DND-41 (cell line): ENCODE measurements at regions not wholly inside any gene's neighbourhood (a gene's known extent, or its start where the extent isn't known, plus 50 kb on each side); places are given as distances from the start of the nearest gene placed in this dataset.

Source experiments
- EZH2 ChIP-seq: IDR thresholded peaks from 3 replicates; pipeline ENCODE4 v1.6.1; 2012; ENCODE audit warnings: borderline replicate concordance, low read depth, mild to moderate bottlenecking, moderate library complexity, low read length, inconsistent platforms; ENCODE audit not compliant: severe bottlenecking
- TF ChIP-seq, protein P1 (sequence below): IDR thresholded peaks from 2 replicates; pipeline ENCODE4 v1.5.1; 2012; ENCODE audit warnings: borderline replicate concordance, low read length, moderate library complexity, mild to moderate bottlenecking; ENCODE audit not compliant: poor library complexity, severe bottlenecking; ENCODE audit errors: extremely low read depth

DNA sequence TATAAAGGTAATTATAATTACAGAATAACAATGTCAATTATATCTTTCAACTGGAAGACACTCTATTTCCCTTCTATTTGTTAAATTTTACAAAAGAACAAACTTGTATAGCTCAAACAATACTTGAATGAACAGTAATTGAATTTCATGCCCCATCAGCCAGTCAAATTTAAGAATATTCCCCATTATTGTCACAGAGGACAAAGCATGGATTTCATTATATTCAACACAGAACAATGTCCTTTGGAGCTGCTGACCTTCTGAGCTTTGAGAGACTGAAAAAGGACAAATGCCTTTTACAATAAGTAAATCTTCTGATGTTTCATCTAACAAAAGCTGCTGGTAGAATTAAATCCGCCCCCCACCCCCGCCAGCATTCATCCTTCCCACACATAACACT is 187.5 kb upstream of the MC4R start:
- TF ChIP-seq, protein P1, sequence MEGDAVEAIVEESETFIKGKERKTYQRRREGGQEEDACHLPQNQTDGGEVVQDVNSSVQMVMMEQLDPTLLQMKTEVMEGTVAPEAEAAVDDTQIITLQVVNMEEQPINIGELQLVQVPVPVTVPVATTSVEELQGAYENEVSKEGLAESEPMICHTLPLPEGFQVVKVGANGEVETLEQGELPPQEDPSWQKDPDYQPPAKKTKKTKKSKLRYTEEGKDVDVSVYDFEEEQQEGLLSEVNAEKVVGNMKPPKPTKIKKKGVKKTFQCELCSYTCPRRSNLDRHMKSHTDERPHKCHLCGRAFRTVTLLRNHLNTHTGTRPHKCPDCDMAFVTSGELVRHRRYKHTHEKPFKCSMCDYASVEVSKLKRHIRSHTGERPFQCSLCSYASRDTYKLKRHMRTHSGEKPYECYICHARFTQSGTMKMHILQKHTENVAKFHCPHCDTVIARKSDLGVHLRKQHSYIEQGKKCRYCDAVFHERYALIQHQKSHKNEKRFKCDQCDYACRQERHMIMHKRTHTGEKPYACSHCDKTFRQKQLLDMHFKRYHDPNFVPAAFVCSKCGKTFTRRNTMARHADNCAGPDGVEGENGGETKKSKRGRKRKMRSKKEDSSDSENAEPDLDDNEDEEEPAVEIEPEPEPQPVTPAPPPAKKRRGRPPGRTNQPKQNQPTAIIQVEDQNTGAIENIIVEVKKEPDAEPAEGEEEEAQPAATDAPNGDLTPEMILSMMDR: no peak
- TF ChIP-seq EZH2: no peak
